ENCODE measurements at regions not wholly inside any gene's neighbourhood (a gene's known extent, or its start where the extent isn't known, plus 50 kb on each side); places are given as distances from the start of the nearest gene placed in this dataset.

DNA sequence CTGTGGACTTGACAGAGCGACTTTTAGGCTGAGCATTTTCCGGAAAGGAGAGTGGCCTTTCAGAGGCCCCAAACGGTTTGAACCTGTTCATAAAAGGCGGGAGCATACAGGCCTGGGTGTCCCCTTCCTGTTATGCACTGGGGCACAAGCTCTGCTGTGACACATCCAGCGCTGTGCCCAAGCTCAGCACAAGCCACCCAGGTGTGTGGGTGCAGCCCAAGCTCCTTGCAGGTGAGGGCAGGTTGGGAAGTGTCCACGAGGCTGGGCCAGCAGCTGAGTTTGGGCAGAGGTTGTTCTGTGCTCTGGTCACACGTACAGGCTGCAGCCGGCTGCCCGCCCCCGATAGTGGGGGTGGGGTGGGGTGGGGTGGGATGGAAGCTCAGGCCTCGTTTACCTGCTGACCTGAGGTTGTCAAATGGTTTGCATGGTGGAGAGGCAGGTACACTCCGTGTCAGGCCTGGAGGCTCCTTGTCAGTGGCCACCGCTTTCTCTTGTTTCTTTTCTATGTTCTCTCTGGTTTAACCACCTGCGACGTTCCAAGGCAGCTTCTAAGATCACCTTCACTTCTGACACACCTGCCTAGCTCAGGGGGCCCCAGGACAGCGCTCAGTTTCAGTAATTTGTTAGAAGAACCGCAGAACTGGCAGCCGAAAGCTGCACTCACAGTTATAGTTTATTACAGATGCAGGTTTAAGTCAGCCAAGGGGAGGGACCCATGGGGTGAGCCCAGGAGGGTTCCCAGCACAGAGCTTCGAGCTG lies 194.7 kb upstream of the CIBAR2 start:
- Histone ChIP-seq H3K9ac (ENCODE audit: low read length) (no peak overlapping the region), H3K79me2 (replicated peaks; ENCODE audit: insufficient read depth, low read length) (no peaks in the 10 kb centered on the region), H3K9me2 (ENCODE audit: insufficient read depth, low read length) (no peaks in the 10 kb centered on the region), H3K4me3 (ENCODE audit: low read length) (no peak overlapping the region), H3K4me2 (ENCODE audit: low read length) (no peak overlapping the region), H2AFZ (ENCODE audit: low read depth, low read length) (no peak overlapping the region), H4K20me1 (ENCODE audit: insufficient read depth) (no peaks in the 10 kb centered on the region), H3K27me3 (ENCODE audit: insufficient read depth, low read depth, low read length) (no peaks in the 10 kb centered on the region), H3F3A (ENCODE audit: insufficient read depth, low read length, poor library complexity, severe bottlenecking) (no peaks in the 10 kb centered on the region), H3K36me3 (ENCODE audit: insufficient read depth, low read length) (no peaks in the 10 kb centered on the region), H3K9me3 (ENCODE audit: low read length) (no peaks in the 10 kb centered on the region), H3K27ac (ENCODE audit: low read length) (no peak overlapping the region)
- TF ChIP-seq CTCF (IDR thresholded peaks at IDR 0.05; ENCODE audit: poor library complexity, severe bottlenecking) = no peak
- no peak for TF ChIP-seq SMC3 (conservative IDR thresholded peaks at IDR 0.05; ENCODE audit: poor library complexity)
- TF ChIP-seq POLR2AphosphoS5 (IDR thresholded peaks at IDR 0.05) = no peak
- no peak for TF ChIP-seq MXI1 (conservative IDR thresholded peaks at IDR 0.05; ENCODE audit: poor library complexity, severe bottlenecking)
- TF ChIP-seq EZH2 (IDR thresholded peaks at IDR 0.05; ENCODE audit: borderline replicate concordance, insufficient read depth, low read length, poor library complexity, severe bottlenecking) = no peak
- no peak for TF ChIP-seq REST (IDR thresholded peaks at IDR 0.05; ENCODE audit: borderline replicate concordance)
- no peak for TF ChIP-seq EP300 (conservative IDR thresholded peaks at IDR 0.05; ENCODE audit: poor library complexity, severe bottlenecking)
- no peak for TF ChIP-seq TAF1 (IDR thresholded peaks at IDR 0.05; ENCODE audit: low read depth)
- no peak for TF ChIP-seq RAD21 (conservative IDR thresholded peaks at IDR 0.05)

DNA sequence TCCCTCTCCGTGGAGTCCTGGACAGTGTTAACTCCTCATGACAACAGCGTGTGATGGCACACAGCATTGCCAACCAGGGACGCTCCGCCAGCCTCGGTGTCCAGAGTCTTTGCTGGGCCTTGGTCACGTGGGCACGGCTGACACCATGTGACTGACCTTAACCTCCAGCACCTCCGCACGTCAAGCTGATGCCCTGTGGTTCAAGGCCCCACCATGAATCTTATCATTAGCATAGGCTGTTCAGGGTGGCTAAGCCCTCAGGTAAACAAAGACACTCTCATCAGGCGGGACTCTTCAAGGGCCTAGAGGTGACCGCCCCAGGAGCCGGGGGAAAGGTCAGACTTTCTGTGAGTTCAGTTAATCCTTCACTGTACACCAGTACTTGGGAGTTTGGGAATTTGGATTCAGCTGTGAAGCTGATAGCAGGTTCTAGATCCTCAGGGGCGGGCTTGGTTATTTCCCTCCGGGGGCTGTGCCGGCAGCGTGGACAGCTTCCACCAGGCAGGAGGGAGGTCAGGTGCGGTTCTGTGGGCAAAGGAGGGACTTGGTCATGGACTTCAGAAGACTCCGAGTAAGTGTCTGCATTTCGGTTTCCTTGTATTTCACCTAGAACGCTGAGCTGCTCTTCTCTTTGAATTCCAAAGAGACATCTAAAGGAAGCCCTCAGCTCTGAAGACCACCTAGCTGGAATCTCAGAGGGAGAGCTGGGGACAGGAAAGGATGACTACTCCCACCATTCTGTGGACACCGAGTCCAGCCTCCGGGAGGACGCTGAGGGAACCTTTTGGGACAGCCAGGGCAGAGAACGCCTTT lies 195.5 kb upstream of the CIBAR2 start:
- no peaks in the 10 kb centered on the region for H3K9me3 ChIP-seq (ENCODE audit: low read length)
- no peaks in the 10 kb centered on the region for H3K36me3 ChIP-seq (ENCODE audit: insufficient read depth, low read length)
- H3K9ac ChIP-seq (ENCODE audit: low read length) = no peak overlapping the region
- no peak overlapping the region for H3K4me3 ChIP-seq (ENCODE audit: low read length)
- no peaks in the 10 kb centered on the region for H3K9me2 ChIP-seq (ENCODE audit: insufficient read depth, low read length)
- H3K27me3 ChIP-seq (ENCODE audit: insufficient read depth, low read depth, low read length) = no peaks in the 10 kb centered on the region
- no peaks in the 10 kb centered on the region for H3F3A ChIP-seq (ENCODE audit: insufficient read depth, low read length, poor library complexity, severe bottlenecking)
- no peaks in the 10 kb centered on the region for H4K20me1 ChIP-seq (ENCODE audit: insufficient read depth)
- H3K4me2 ChIP-seq (ENCODE audit: low read length) = no peak overlapping the region
- no peak for TF ChIP-seq REST (IDR thresholded peaks at IDR 0.05; ENCODE audit: borderline replicate concordance)
- H2AFZ ChIP-seq (ENCODE audit: low read depth, low read length) = no peak overlapping the region
- H3K27ac ChIP-seq (ENCODE audit: low read length) = peak overlapping the region; percentile 75
- H3K79me2 ChIP-seq (replicated peaks; ENCODE audit: insufficient read depth, low read length) = no peaks in the 10 kb centered on the region
